ENCODE measurements at regions not wholly inside any gene's neighbourhood (a gene's known extent, or its start where the extent isn't known, plus 50 kb on each side); places are given as distances from the start of the nearest gene placed in this dataset.

- DNase-seq, result no peak
These were observed 142.3 kb downstream of the C11orf87 start for GRCh38 chr11:109564241-109564640.

GRCh38 chr11:109582470-109582869, 160.5 kb downstream of the C11orf87 start:
- DNase-seq, result no peak

GRCh38 chr11:109584001-109584972, 162.3 kb downstream of the C11orf87 start:
- no peak for DNase-seq

DNA sequence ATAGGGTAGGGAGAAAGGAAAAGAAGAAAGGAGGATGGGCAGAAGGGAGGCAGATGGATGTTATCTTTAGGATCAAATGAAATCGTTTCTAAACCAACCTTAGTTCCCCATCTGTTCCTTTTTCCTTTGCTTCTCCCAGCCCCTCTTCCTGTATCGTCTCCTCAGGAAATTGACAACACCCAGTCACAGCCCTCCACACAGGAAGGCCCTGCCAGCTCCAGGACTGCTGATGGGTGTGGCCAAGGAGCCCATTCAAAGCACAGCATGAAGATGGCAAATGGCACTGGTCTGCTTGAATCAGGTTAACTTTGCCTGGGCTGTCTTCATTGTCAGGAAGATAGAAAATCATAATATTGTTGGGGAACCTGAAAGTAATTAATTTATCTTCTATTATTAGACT, 164.8 kb downstream of the C11orf87 start:
- no peak for DNase-seq

- no peak for DNase-seq
These were observed 168.8 kb downstream of the C11orf87 start for GRCh38 chr11:109590782-109591181.

DNA sequence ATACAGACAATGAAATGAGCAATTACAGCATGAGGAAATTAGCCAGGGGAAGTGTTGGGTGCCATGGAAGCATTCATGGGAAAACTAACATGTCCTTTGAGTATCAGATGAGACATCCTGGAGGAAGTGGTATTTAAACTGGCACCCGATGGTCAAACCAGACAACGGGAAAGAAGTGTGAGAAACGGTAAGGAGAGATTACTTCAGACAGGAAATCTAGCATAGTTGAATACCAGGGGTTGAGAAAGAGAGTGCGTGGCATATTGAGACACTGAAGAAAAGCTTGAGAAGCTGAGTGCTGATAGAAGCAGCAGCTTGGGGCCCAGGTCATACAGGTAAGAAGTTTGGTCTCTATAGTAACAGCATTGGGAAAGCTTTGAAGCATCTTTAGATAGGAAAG, 175.3 kb downstream of the C11orf87 start:
- no peak for DNase-seq

DNA sequence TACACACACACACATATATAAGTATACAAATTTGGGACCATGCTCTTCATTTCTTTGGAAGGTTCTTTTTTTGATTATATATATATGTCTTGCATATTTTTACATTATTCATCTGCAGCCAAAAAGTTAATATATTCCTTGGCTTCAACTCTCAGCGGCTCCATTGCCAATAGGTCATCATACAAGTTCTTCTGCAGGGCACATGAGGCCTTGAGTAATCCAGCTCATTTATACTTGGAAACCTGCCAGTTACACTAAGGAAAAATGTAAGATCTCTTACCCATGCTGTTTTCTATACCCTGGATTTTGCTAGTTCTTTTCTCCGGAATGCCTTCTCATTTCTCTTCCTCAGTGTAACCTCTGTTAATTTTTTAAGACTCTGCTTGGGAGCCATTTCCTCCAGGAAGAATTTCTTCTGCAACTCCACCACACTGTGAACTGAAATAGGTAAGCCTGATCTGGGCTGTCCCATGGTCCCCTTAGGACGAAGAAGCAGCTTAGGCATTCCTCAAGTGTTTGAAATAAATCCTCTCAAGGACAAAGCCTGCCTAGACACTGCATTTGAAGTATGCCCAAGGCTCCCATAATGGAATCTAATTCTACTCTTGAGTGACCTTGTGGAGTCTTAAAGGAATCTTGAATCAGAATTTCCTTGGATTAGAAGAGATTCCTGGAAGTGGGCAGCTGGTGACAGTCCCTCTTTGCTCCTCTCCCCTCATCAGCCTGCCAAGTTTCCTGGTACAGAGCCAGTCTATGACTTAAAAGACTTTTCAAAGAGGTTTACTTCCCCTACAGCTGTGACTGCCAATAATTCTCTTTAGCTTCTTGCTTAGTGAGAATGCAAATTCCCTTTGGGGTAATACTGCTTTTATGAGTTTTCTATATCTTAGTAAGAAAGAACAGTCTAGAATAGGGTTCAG, 182.8 kb downstream of the C11orf87 start:
- DNase-seq, result no peak

DNA sequence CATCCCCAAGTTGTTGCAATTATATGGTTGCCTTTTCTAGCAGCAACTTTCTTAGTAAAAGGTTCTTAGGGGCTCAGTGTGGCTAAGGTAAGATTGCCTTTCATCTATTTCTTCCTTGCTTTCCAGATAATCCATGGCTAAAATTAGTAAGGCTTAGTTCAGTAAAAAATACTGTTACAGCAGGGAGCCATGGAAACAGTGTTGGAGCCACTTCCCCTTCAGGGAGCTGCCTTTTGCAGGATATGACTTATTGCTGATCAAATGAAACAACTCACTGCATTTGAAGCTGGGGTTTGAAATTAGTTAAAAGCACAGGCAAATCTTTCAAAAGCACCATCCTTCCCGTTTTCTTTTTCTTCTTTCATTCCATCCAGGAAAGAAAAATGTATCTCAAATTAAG, 184.3 kb downstream of the C11orf87 start:
- DNase-seq, result no peak

- DNase-seq, result no peak
These were observed 187.6 kb downstream of the C11orf87 start for GRCh38 chr11:109609454-109610185.

DNA sequence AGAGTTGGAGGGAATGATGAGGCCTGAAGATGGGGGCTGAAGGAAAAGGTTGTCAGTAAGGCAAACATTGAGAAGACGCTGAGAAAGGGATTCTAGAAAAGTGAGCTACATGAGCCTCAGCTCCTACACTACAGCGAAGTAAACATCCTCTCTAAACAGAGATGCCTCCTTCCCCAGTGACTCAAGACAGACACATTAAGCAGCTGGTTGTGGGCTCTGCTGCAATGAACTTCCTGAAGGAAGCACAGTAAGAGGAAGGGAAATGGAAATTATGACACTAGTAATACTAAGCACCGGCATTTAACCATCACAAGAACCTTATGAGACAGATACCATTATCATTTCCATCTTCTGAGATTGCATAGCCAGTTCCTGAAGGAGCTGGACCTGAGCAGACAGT, 190.5 kb downstream of the C11orf87 start:
- DNase-seq, result no peak

- no peak for DNase-seq
These were observed 197.5 kb downstream of the C11orf87 start for GRCh38 chr11:109619498-109619897.

- DNase-seq, result no peak
These were observed 207.7 kb downstream of the C11orf87 start for GRCh38 chr11:109629734-109630133.

GRCh38 chr11:109641549-109641948, 219.6 kb downstream of the C11orf87 start:
- DNase-seq, result no peak

- DNase-seq, result no peak
These were observed 222.2 kb downstream of the C11orf87 start for GRCh38 chr11:109644152-109644551.

DNA sequence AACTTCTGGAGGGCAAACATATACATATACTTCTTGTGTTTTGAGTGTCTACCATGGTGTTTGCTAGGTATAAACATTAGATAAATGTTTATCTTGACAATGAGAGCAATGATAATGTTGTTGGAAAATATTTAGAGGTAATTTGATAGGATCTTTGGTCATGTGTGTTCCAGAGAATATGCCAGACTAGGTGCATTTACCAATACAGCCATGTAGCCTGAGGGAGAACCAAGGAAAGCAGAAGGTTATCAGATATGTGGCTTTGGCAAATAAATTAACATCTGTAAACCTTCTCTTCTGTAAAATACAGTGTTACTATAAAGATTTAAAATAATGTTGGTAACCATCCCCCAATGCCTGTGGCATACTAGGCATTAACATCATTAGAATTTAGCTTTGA, 226.8 kb downstream of the C11orf87 start:
- DNase-seq, result no peak

DNA sequence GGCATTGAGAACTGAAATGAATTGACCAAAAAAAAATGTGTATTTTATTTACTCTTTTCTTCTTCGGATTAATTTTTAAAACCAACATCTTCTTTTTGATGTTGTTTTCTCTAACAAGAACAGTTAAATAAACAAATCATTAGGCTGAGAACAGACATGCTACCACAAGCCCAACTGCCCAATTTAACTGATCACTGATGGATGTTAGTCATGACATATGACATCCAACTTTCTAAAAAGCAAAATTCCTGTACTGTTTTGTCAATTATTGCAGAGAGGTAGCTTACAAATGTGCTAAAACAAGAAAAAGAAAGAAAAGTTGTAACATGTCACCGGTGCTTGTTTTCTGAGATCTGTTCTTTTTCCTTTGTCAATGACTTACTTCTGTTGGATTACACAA, 232.1 kb downstream of the C11orf87 start:
- DNase-seq, result no peak

GRCh38 chr11:109658190-109658589, 236.2 kb downstream of the C11orf87 start:
- DNase-seq, result no peak

DNA sequence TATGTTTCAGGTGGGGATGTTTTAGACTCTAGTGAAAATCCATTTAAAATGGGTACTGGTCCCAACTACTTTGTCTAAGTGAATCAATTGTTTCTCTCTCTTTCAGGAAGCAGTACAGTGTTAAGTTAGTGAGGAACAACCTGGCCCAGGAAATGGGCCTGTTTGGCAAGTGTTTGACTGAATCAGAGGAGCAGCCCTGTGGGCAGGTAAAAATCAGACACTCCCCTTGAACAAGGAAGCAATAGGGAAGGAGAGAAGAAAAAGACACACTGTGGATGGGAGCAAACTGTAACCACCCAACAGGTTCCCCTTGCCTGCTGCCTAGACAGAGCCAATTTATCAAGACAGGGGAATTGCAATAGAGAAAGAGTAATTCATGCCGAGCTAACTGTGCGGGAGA, 245.7 kb downstream of the C11orf87 start:
- no peak for DNase-seq

DNA sequence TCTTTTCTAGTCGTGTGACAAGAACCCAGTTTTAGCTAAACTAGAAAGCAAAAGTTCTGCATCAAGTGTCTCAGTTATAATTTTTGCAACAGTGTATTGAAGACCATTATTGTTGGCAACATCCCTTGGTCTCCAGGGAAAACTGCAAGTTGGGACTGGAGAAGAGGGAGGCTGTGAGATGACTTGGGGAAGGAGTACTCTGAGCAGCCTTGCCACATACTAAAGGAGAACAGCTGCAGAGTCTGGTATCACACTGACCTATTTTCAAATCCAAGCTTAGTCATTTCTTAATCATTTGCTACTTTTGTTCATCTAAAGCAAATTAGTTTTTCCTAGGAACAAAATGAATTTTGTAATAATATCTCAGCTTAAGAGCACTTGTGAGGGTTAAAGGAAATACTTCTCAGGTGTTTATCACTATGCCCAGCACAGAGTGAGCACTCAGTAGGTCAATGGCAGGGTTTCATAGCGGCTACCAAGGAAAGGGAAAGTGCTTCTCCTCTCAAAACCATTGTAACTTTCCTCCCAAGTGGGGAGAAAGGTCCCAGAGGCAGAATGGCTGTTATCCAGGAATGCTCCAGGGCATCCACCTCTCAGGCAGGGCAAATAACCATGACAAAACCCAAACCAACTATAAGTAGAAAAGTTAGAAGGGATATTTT, 247.1 kb downstream of the C11orf87 start:
- DNase-seq, result no peak

DNA sequence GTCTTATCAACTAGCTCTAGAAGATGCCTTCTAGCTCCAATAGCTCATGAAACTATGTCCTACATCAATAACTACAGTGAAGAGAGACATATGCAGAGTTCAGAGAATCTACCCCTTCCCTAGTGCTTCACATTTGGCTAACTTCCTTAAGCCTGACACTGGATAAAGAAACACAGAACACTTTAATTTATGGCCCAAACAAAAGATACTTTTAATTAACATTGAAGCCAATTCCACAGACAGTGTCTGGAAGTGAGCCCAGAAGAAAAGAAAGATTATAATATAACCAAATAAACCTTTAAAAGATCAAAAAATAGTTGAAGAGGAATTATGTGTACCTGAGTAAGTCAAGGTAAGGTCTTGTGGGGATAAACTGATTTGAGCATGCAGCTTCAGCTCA, 255.2 kb downstream of the C11orf87 start:
- no peak for DNase-seq

- no peak for DNase-seq
These were observed 255.9 kb downstream of the C11orf87 start for GRCh38 chr11:109677876-109678275.

DNA sequence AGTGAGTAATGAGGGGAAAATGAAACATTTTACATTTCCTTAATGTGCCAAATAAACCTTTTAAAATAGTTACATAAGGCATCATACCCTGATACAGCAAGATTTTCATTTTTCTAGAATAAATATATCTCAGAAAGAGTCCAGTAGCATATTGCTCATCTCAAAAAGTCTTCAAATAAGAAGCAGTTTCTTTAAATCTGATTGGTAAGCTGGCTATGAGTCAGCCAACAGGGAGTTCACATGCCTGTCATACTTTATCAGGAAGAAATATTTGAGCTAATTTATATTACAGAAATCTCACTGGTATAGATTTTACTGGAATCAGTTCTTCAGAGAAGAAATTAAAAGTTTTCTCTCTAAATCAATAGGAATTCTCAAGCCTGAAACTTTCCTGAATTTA, 258.1 kb downstream of the C11orf87 start:
- no peak for DNase-seq

Measured in stimulated activated CD4-positive, alpha-beta T cell treated with anti-CD3 and anti-CD28 coated beads, Interleukin-4, amount 100 ng/mL, for 24 hours (primary cell).